Keratinocyte (primary cell): ENCODE measurements at regions not wholly inside any gene's neighbourhood (a gene's known extent, or its start where the extent isn't known, plus 50 kb on each side); places are given as distances from the start of the nearest gene placed in this dataset.

ENCODE experiments used
- EZH2 ChIP-seq: IDR thresholded peaks from one replicate; pipeline ENCODE4 v1.6.1; 2012; ENCODE audit warnings: inconsistent platforms, mild to moderate bottlenecking, low read length, moderate library complexity
- TF ChIP-seq, protein P1 (sequence below), 3 experiments: IDR thresholded peaks in 1 of 3; conservative IDR thresholded peaks in 1 of 3; optimal IDR thresholded peaks in 1 of 3; 2 replicates in 2 of 3; 3 replicates in 1 of 3; pipeline versions ENCODE3 to v1.5.1; 2011; ENCODE audit warnings: low read length in 3 of 3, mild to moderate bottlenecking in 3 of 3, moderate library complexity in 2 of 3, control low read depth in 1 of 3, inconsistent platforms in 1 of 3; ENCODE audit not compliant: insufficient read depth in 2 of 3; ENCODE audit errors: extremely low read depth in 1 of 3

GRCh38 chr4:145248502-145248901 is 68.1 kb upstream of the OTUD4 start:
- TF ChIP-seq, protein P1, sequence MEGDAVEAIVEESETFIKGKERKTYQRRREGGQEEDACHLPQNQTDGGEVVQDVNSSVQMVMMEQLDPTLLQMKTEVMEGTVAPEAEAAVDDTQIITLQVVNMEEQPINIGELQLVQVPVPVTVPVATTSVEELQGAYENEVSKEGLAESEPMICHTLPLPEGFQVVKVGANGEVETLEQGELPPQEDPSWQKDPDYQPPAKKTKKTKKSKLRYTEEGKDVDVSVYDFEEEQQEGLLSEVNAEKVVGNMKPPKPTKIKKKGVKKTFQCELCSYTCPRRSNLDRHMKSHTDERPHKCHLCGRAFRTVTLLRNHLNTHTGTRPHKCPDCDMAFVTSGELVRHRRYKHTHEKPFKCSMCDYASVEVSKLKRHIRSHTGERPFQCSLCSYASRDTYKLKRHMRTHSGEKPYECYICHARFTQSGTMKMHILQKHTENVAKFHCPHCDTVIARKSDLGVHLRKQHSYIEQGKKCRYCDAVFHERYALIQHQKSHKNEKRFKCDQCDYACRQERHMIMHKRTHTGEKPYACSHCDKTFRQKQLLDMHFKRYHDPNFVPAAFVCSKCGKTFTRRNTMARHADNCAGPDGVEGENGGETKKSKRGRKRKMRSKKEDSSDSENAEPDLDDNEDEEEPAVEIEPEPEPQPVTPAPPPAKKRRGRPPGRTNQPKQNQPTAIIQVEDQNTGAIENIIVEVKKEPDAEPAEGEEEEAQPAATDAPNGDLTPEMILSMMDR (optimal IDR thresholded peaks at IDR 0.05 in 1 of 3, IDR thresholded peaks at IDR 0.05 in 1 of 3, conservative IDR thresholded peaks at IDR 0.05 in 1 of 3; ENCODE audit: extremely low read depth in 1 of 3, insufficient read depth in 2 of 3, low read length in 3 of 3): no peak
- TF ChIP-seq EZH2: no peak
